ENCODE measurements at regions not wholly inside any gene's neighbourhood (a gene's known extent, or its start where the extent isn't known, plus 50 kb on each side); places are given as distances from the start of the nearest gene placed in this dataset.

- DNase-seq (ENCODE audit: low read depth, low spot score) = no peak
- no peak for TF ChIP-seq CTCF (IDR thresholded peaks at IDR 0.05; ENCODE audit: insufficient read depth, low read length, missing control alignments)
- CTCF ChIA-PET = interaction anchor here (5.2 kb wide), 1 partner anchor 17 kb away, joined by 34 read pairs; no protein-coding TSS in a partner anchor
- no peak overlapping the region for H3K4me3 ChIP-seq (ENCODE audit: low read depth, low read length)
- POLR2A ChIA-PET = no interaction called here
Measured at GRCh38 chr21:28762357-28762735, 230.3 kb downstream of the LTN1 start.

- no peak for DNase-seq (ENCODE audit: low read depth, low spot score)
Measured at GRCh38 chr21:28761674-28762356, 230.9 kb downstream of the LTN1 start.

GRCh38 chr21:28758883-28759242 lies 233.8 kb downstream of the LTN1 start:
- ChIA-PET POLR2A (no interaction called here), CTCF (interaction anchor here (0.9 to 2.4 kb wide), 3 partner anchors 11 to 22 kb away, joined by 3 to 30 read pairs (median 8); no protein-coding TSS in a partner anchor)
- DNase-seq (ENCODE audit: low read depth, low spot score) = no peak
- H3K4me3 ChIP-seq (ENCODE audit: low read depth, low read length) = no peak overlapping the region
- no peak for TF ChIP-seq CTCF (IDR thresholded peaks at IDR 0.05; ENCODE audit: insufficient read depth, low read length, missing control alignments)

More at GRCh38 chr21:28761674-28762356, 230.9 kb downstream of the LTN1 start:
- no peak overlapping the region for H3K4me3 ChIP-seq (ENCODE audit: low read depth, low read length)
- no peak for TF ChIP-seq CTCF (IDR thresholded peaks at IDR 0.05; ENCODE audit: insufficient read depth, low read length, missing control alignments)
- ChIA-PET POLR2A (no interaction called here), CTCF (interaction anchor here (5.2 kb wide), 1 partner anchor 17 kb away, joined by 34 read pairs; no protein-coding TSS in a partner anchor)

GRCh38 chr21:28758042-28758882 lies 234.4 kb downstream of the LTN1 start:
- no peak for TF ChIP-seq CTCF (IDR thresholded peaks at IDR 0.05; ENCODE audit: insufficient read depth, low read length, missing control alignments)
- ChIA-PET CTCF (interaction anchor here (0.6 to 2.4 kb wide), 4 partner anchors 9 to 23 kb away, joined by 3 to 30 read pairs (median 6); no protein-coding TSS in a partner anchor), POLR2A (no interaction called here)
- no peak for DNase-seq (ENCODE audit: low read depth, low spot score)
- H3K4me3 ChIP-seq (ENCODE audit: low read depth, low read length) = no peak overlapping the region

- CTCF ChIA-PET = interaction anchor here (1.3 to 3.2 kb wide), 2 partner anchors 9 to 189 kb away, joined by 3 to 38 read pairs; no protein-coding TSS in a partner anchor
- TF ChIP-seq CTCF (IDR thresholded peaks at IDR 0.05; ENCODE audit: insufficient read depth, low read length, missing control alignments) = no peak
- no peak for DNase-seq (ENCODE audit: low read depth, low spot score)
- POLR2A ChIA-PET = no interaction called here
- H3K4me3 ChIP-seq (ENCODE audit: low read depth, low read length) = no peak overlapping the region
Measured at GRCh38 chr21:28754862-28755261, 237.8 kb downstream of the LTN1 start.

- ChIA-PET CTCF (interaction anchor here (3.2 kb wide), 1 partner anchor 9 kb away, joined by 38 read pairs; no protein-coding TSS in a partner anchor), POLR2A (no interaction called here)
- no peak for TF ChIP-seq CTCF (IDR thresholded peaks at IDR 0.05; ENCODE audit: insufficient read depth, low read length, missing control alignments)
- H3K4me3 ChIP-seq (ENCODE audit: low read depth, low read length) = no peak overlapping the region
- DNase-seq (ENCODE audit: low read depth, low spot score) = no peak
Measured at GRCh38 chr21:28754127-28754611, 238.5 kb downstream of the LTN1 start.

Measured in AG04449 (cell line).